Neuronal stem cell (in vitro differentiated cells): ENCODE measurements at regions not wholly inside any gene's neighbourhood (a gene's known extent, or its start where the extent isn't known, plus 50 kb on each side); places are given as distances from the start of the nearest gene placed in this dataset.

Experiments used
- DNase-seq: peaks from one replicate; pipeline ENCODE4 v3.0.0-alpha.2; 2013; ENCODE audit warnings: low spot score
- H2AFZ ChIP-seq: one replicate; pipeline ENCODE4 v1.6.1; 2013; ENCODE audit warnings: mild to moderate bottlenecking, low read length, inconsistent platforms
- H2AK5ac ChIP-seq: 2 replicates; pipeline ENCODE4 v1.6.1; 2013; ENCODE audit warnings: low read depth, mild to moderate bottlenecking, inconsistent platforms, low read length, moderate library complexity, mixed read lengths
- H2BK120ac ChIP-seq: 2 replicates; pipeline ENCODE4 v1.6.1; 2013; ENCODE audit warnings: low read depth, mild to moderate bottlenecking, inconsistent platforms, low read length, moderate library complexity, mixed read lengths
- H2BK12ac ChIP-seq: one replicate; pipeline ENCODE4 v1.6.1; 2013; ENCODE audit warnings: low read length, inconsistent platforms
- H2BK15ac ChIP-seq: 2 replicates; pipeline ENCODE4 v1.6.1; 2013; ENCODE audit warnings: mild to moderate bottlenecking, low read length, inconsistent platforms, mixed read lengths
- H2BK5ac ChIP-seq: one replicate; pipeline ENCODE4 v1.6.1; 2013; ENCODE audit warnings: inconsistent platforms, mild to moderate bottlenecking, low read length, moderate library complexity
- H3K14ac ChIP-seq: one replicate; pipeline ENCODE4 v1.6.1; 2013; ENCODE audit warnings: low read length, inconsistent platforms
- H3K18ac ChIP-seq: 2 replicates; pipeline ENCODE4 v1.6.1; 2013; ENCODE audit warnings: low read length, inconsistent platforms
- H3K23ac ChIP-seq: 2 replicates; pipeline ENCODE4 v1.6.1; 2013; ENCODE audit warnings: low read depth, mild to moderate bottlenecking, mixed read lengths, low read length, inconsistent platforms; ENCODE audit not compliant: poor library complexity
- H3K27ac ChIP-seq: replicated peaks from 3 replicates; pipeline ENCODE4 v1.5.1; 2013; ENCODE audit warnings: low read length, inconsistent platforms
- H3K27me3 ChIP-seq, 3 experiments: 2 replicates each; pipeline ENCODE4 v1.6.1; 2013; ENCODE audit warnings: low read length in 3 of 3, mild to moderate bottlenecking in 2 of 3, inconsistent platforms in 1 of 3, low read depth in 1 of 3, mixed read lengths in 1 of 3, moderate library complexity in 1 of 3; ENCODE audit not compliant: control insufficient read depth in 3 of 3, insufficient read depth in 3 of 3
- H3K36me3 ChIP-seq, 2 donors: replicated peaks in 1 of 2; 2 replicates each; pipeline ENCODE4 v1.6.1; 2013; ENCODE audit warnings: low read length in 2 of 2; ENCODE audit not compliant: control insufficient read depth in 2 of 2, insufficient read depth in 2 of 2
- H3K4ac ChIP-seq: 2 replicates; pipeline ENCODE4 v1.6.1; 2013; ENCODE audit warnings: inconsistent platforms, mild to moderate bottlenecking, low read length, moderate library complexity
- H3K4me1 ChIP-seq, 2 donors: 1 replicate in 1 of 2; 2 replicates in 1 of 2; pipeline ENCODE4 v1.6.1; 2013; ENCODE audit warnings: low read length in 2 of 2, low read depth in 1 of 2; ENCODE audit not compliant: control insufficient read depth in 2 of 2, insufficient read depth in 1 of 2
- H3K4me2 ChIP-seq: one replicate; pipeline ENCODE4 v1.6.1; 2013; ENCODE audit warnings: mild to moderate bottlenecking, low read length, inconsistent platforms; ENCODE audit not compliant: insufficient read depth, poor library complexity, severe bottlenecking
- H3K4me3 ChIP-seq, 2 donors: 2 replicates each; pipeline ENCODE4 v1.5.1; 2013; ENCODE audit warnings: low read length in 2 of 2, mild to moderate bottlenecking in 2 of 2, inconsistent platforms in 1 of 2, moderate library complexity in 1 of 2
- H3K79me1 ChIP-seq: one replicate; pipeline ENCODE4 v1.6.1; 2013; ENCODE audit warnings: low read depth, mild to moderate bottlenecking, inconsistent platforms, low read length, moderate library complexity
- H3K9ac ChIP-seq: one replicate; pipeline ENCODE4 v1.6.1; 2013; ENCODE audit warnings: mild to moderate bottlenecking, low read depth, low read length, inconsistent platforms; ENCODE audit not compliant: poor library complexity
- H3K9me3 ChIP-seq, 2 donors: replicated peaks in 1 of 2; 2 replicates each; pipeline versions ENCODE3 to v1.6.1; 2013; ENCODE audit warnings: low read length in 2 of 2, mild to moderate bottlenecking in 2 of 2, inconsistent platforms in 1 of 2, low read depth in 1 of 2, mixed read lengths in 1 of 2, moderate library complexity in 1 of 2; ENCODE audit not compliant: control insufficient read depth in 2 of 2, insufficient read depth in 1 of 2
- H4K8ac ChIP-seq: one replicate; pipeline ENCODE4 v1.6.1; 2013; ENCODE audit warnings: low read depth, mild to moderate bottlenecking, inconsistent platforms, low read length, moderate library complexity
- H4K91ac ChIP-seq: one replicate; pipeline ENCODE4 v1.6.1; 2013; ENCODE audit warnings: low read length, low read depth, mild to moderate bottlenecking, inconsistent platforms; ENCODE audit not compliant: poor library complexity
- WGBS, 2 donors: extraction: QIAGEN DNeasy Blood & Tissue Kit; methylation state at CpG; one replicate each; pipeline ENCODE4 v1.1.7; 2013; ENCODE audit warnings: missing lambda C conversion rate in 2 of 2, mixed read lengths in 1 of 2; ENCODE audit not compliant: insufficient read length in 2 of 2, insufficient replicate concordance in 1 of 2; ENCODE audit errors: extremely low coverage in 2 of 2; 5-methylcytosine and 5-hydroxymethylcytosine counted together

DNA sequence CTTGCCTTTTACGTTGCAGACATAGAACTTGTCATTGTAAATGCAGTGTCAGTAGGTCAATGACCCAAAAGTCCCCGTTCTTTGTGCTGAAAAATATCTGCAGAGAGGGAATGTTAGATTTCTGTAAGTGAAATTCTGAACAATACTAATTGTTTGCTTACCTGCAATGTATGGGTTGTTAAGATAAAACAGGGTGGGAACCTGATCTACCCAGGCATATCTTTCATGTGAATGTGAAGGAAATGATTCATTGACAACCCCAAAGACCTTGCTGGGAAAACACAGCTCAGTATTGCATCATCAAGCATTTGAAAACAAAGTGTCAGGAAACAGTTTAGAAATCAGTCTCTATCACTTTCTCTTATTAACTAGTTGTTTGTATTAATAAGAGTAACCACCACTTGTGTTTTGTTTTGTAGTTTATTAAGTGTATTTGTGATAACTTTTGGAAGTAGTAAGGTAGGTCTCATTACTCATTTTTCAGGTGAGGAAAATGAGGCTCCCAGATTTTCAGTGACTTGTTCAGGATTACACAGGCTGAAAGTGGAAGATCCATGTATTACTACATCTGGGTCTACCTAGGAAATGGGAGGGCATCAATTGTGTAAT is 57.9 kb upstream of the SLC38A2 start:
- no peaks in the 10 kb centered on the region for H3K27me3 ChIP-seq
- no peaks in the 10 kb centered on the region for H3K9me3 ChIP-seq
- no peak overlapping the region for H3K4me2 ChIP-seq
- no CpG with 5 or more reads among the region's 2 CpGs for WGBS, 2 donors
- H2BK120ac ChIP-seq = no peak overlapping the region
- H3K27ac ChIP-seq = no peak overlapping the region
- H3K23ac ChIP-seq = no peak overlapping the region
- no peak overlapping the region for H2AFZ ChIP-seq
- DNase-seq = no peak
- H4K8ac ChIP-seq = no peak overlapping the region
- H3K4me1 ChIP-seq = peaks cover 0 to 2% of the 10 kb centered on the region in 2 donors
- H4K91ac ChIP-seq = no peak overlapping the region
- no peak overlapping the region for H3K18ac ChIP-seq
- H3K14ac ChIP-seq = no peak overlapping the region
- no peak overlapping the region for H2BK5ac ChIP-seq
- H3K9ac ChIP-seq = no peak overlapping the region
- no peak overlapping the region for H2BK15ac ChIP-seq
- H3K79me1 ChIP-seq = no peaks in the 10 kb centered on the region
- no peak overlapping the region for H3K4me3 ChIP-seq
- no peak overlapping the region for H2AK5ac ChIP-seq
- H3K4ac ChIP-seq = no peak overlapping the region
- H2BK12ac ChIP-seq = no peak overlapping the region
- no peaks in the 10 kb centered on the region for H3K36me3 ChIP-seq
